HEK293T (cell line): ENCODE measurements at regions not wholly inside any gene's neighbourhood (a gene's known extent, or its start where the extent isn't known, plus 50 kb on each side); places are given as distances from the start of the nearest gene placed in this dataset.

Experiments
- CTCF ChIA-PET: fragments of 350-600 bp; formaldehyde crosslinking; extraction: SDS; loops from one replicate; lab custom pipeline; 2021; ENCODE audit warnings: antibody characterized with exemption, inconsistent platforms; lab: Yijun Ruan, JAX
- POLR2A ChIA-PET: fragments of 350-600 bp; formaldehyde crosslinking; extraction: SDS; loops from one replicate; lab custom pipeline; 2020; ENCODE audit warnings: antibody characterized with exemption, inconsistent platforms; lab: Yijun Ruan, JAX
- DNase-seq: peaks from one replicate; pipeline ENCODE4 v3.0.0; 2012; ENCODE audit warnings: mixed read lengths; ENCODE audit errors: extremely low spot score
- ARNT ChIP-seq: fragments of 450-650 bp; IDR thresholded peaks from 2 replicates; pipeline ENCODE4 v1.6.1; 2017; ENCODE audit warnings: mild to moderate bottlenecking
- BHLHE40 ChIP-seq: fragments of 450-650 bp; IDR thresholded peaks from 2 replicates; pipeline ENCODE4 v1.6.1; 2016; ENCODE audit warnings: mild to moderate bottlenecking, moderate library complexity, borderline replicate concordance
- CTBP1 ChIP-seq: fragments of 450-650 bp; IDR thresholded peaks from 2 replicates; pipeline ENCODE4 v1.6.1; 2016; ENCODE audit warnings: borderline replicate concordance
- ELF4 ChIP-seq: fragments of 450-650 bp; IDR thresholded peaks from 2 replicates; pipeline ENCODE4 v1.6.1; 2017; ENCODE audit warnings: antibody characterized with exemption
- FOXA1 ChIP-seq: fragments of 450-650 bp; IDR thresholded peaks from 2 replicates; pipeline ENCODE4 v1.6.1; 2016; ENCODE audit warnings: mild to moderate bottlenecking
- FOXK2 ChIP-seq: fragments of 450-650 bp; IDR thresholded peaks from 2 replicates; pipeline ENCODE4 v1.6.1; 2016; ENCODE audit warnings: mild to moderate bottlenecking
- FOXM1 ChIP-seq: fragments of 450-650 bp; IDR thresholded peaks from 2 replicates; pipeline ENCODE4 v1.6.1; 2017; ENCODE audit warnings: mild to moderate bottlenecking, borderline replicate concordance
- HDGF ChIP-seq: fragments of 450-650 bp; IDR thresholded peaks from 2 replicates; pipeline ENCODE4 v1.6.1; 2017; ENCODE audit warnings: antibody characterized with exemption, borderline replicate concordance
- L3MBTL2 ChIP-seq: fragments of 450-650 bp; conservative IDR thresholded peaks from 2 replicates; pipeline ENCODE4 v1.6.1; 2016; ENCODE audit warnings: mild to moderate bottlenecking
- LEF1 ChIP-seq: fragments of 450-650 bp; IDR thresholded peaks from 2 replicates; pipeline ENCODE4 v1.6.1; 2017; ENCODE audit warnings: mild to moderate bottlenecking, borderline replicate concordance
- NFRKB ChIP-seq: fragments of 450-650 bp; IDR thresholded peaks from 2 replicates; pipeline ENCODE4 v1.6.1; 2016; ENCODE audit warnings: mild to moderate bottlenecking, moderate library complexity
- SP1 ChIP-seq: fragments of 450-650 bp; IDR thresholded peaks from 2 replicates; pipeline ENCODE4 v1.6.1; 2017
- SUZ12 ChIP-seq: fragments of 450-650 bp; IDR thresholded peaks from 2 replicates; pipeline ENCODE4 v1.6.1; 2016; ENCODE audit warnings: mild to moderate bottlenecking
- TARDBP ChIP-seq: fragments of 450-650 bp; IDR thresholded peaks from 2 replicates; pipeline ENCODE4 v1.6.1; 2016
- ZNF384 ChIP-seq: fragments of 450-650 bp; IDR thresholded peaks from 2 replicates; pipeline ENCODE4 v1.6.1; 2016
- TF ChIP-seq, protein P1 (sequence below): fragments of 450-650 bp; IDR thresholded peaks from 2 replicates; pipeline ENCODE4 v1.6.1; 2016

DNA sequence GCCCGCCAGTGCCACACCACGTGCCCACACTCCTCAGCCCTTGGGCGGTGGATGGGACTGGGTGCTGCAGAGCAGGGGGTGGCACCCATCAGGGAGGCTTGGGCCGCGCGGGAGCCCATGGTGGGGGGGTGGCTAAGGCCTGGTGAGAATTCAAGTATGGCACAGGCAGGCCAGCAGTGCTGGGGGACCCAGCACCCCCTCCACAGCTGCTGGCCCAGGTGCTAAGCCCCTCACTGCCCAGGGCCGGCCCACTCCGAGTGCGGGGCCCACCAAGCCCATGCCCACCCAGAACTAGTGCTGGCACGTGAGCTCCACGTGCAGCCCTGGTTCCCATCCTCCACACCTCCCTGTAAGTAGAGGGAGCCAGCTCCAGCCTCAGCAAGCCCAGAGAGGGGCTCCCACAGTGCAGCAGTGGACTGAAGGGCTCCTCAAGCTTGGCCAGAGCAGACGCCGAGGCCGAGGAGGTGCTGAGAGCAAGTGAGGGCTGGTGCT lies 1091.1 kb upstream of the GJE1 start:
- POLR2A ChIA-PET, result no interaction called here
- no peak for DNase-seq
- CTCF ChIA-PET, result no interaction called here
- TF ChIP-seq HDGF (no peak), FOXA1 (no peak), L3MBTL2 (no peak), ARNT (no peak), FOXM1 (no peak), CTBP1 (no peak), SP1 (no peak), LEF1 (no peak), NFRKB (no peak), SUZ12 (no peak), FOXK2 (no peak), BHLHE40 (no peak), ELF4 (no peak), ZNF384 (no peak), TARDBP (no peak)
- TF ChIP-seq, protein P1, sequence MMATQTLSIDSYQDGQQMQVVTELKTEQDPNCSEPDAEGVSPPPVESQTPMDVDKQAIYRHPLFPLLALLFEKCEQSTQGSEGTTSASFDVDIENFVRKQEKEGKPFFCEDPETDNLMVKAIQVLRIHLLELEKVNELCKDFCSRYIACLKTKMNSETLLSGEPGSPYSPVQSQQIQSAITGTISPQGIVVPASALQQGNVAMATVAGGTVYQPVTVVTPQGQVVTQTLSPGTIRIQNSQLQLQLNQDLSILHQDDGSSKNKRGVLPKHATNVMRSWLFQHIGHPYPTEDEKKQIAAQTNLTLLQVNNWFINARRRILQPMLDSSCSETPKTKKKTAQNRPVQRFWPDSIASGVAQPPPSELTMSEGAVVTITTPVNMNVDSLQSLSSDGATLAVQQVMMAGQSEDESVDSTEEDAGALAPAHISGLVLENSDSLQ, result no peak

DNA sequence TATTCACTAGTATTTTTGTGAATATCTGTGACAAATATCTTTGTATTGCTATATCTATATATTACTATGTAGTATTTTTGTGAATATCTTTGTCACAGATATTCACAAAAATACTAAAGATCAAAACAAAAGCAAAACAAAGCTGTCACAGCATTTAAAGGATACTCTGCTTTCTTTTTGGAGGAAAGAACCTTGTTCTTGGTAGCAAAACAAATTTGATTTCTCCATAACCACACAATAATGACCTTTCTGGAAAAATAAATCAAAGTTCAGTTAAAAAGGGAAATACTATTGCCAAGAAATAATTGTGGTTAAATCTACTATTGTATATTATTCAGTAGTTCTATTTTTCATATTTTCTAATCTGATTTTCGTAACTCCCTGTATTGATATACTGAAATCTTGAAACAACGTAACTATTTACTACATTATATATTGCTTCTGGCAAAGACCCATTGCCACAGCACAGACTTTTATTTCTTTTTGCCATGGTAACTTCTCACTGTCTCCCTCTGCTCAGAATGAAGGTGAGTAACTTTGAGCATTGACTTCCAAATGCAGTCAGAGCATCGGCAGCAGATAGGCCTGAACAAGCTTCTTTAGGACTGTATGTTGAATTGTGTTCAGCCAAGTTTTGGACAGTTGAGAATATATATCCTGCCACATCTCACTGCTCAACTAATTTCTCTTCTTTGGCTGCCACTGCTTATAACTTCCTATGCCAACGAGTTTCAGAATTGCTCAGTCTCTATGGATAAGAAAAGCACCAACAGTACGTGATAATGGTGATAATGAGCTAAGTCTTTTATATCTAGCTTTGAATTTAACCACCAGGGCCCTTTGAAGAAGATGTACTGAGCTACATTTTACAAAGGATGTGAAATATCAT lies 1097.2 kb upstream of the GJE1 start:
- no peak for TF ChIP-seq L3MBTL2
- TF ChIP-seq SUZ12, result no peak
- TF ChIP-seq HDGF, result no peak
- no peak for TF ChIP-seq FOXK2
- no peak for TF ChIP-seq FOXA1
- TF ChIP-seq TARDBP, result no peak
- TF ChIP-seq ZNF384, result no peak
- no peak for TF ChIP-seq FOXM1
- no peak for TF ChIP-seq SP1
- TF ChIP-seq NFRKB, result no peak
- POLR2A ChIA-PET, result no interaction called here
- CTCF ChIA-PET, result no interaction called here
- no peak for DNase-seq

DNA sequence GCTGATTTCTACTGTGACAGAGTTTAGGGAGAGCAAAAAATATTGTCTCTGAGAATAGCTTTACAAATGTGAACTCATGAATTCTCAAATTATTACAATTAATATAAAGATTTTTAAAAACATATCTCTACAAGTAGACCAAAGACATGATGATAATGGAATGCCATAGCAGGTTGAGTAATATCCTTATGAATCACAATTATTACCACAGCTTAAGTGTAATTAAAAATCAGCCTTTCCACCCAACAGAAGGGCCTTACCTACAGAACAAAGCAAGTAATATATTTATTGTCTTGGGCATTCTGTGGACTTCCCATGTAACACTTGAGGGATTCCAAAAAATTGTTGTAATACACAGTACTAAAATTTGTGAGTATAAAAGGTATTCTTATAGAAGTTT lies 1099.6 kb upstream of the GJE1 start:
- no peak for TF ChIP-seq HDGF
- TF ChIP-seq TARDBP, result no peak
- TF ChIP-seq NFRKB, result no peak
- TF ChIP-seq SUZ12, result no peak
- no peak for TF ChIP-seq L3MBTL2
- no peak for TF ChIP-seq FOXM1
- no peak for TF ChIP-seq FOXA1
- no peak for TF ChIP-seq ZNF384
- TF ChIP-seq ELF4, result no peak
- TF ChIP-seq LEF1, result no peak
- TF ChIP-seq, protein P1, result no peak
- no peak for TF ChIP-seq ARNT
- no peak for TF ChIP-seq BHLHE40
- TF ChIP-seq SP1, result no peak
- TF ChIP-seq CTBP1, result no peak
- no peak for TF ChIP-seq FOXK2
- CTCF ChIA-PET, result no interaction called here
- DNase-seq, result no peak
- POLR2A ChIA-PET, result no interaction called here

DNA sequence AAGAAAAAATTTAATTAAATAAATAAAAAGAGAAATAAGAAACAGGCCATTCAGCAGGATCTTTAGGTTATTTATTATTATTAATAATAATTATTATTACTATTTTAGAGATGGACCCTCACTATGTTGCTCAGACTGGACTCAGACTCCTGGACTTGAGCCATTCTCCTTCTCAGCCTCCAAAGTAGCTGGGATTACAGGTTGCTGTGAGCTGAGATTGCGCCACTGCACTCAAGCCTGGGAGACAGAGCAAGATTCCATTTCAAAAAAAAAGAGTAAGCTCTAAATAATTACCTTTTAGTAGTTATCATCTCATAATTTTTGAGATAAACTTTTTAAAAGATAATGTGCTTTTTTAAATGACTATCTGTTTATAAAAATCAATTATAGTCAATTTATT lies 1102.8 kb upstream of the GJE1 start:
- DNase-seq, result no peak
- TF ChIP-seq L3MBTL2 (no peak), ZNF384 (no peak), CTBP1 (no peak), NFRKB (no peak), SUZ12 (no peak), ELF4 (no peak), TARDBP (no peak), ARNT (no peak), FOXM1 (no peak), SP1 (no peak), FOXK2 (no peak), HDGF (no peak), LEF1 (no peak), FOXA1 (no peak), BHLHE40 (no peak)
- TF ChIP-seq, protein P1, result no peak
- ChIA-PET POLR2A (no interaction called here), CTCF (no interaction called here)

DNA sequence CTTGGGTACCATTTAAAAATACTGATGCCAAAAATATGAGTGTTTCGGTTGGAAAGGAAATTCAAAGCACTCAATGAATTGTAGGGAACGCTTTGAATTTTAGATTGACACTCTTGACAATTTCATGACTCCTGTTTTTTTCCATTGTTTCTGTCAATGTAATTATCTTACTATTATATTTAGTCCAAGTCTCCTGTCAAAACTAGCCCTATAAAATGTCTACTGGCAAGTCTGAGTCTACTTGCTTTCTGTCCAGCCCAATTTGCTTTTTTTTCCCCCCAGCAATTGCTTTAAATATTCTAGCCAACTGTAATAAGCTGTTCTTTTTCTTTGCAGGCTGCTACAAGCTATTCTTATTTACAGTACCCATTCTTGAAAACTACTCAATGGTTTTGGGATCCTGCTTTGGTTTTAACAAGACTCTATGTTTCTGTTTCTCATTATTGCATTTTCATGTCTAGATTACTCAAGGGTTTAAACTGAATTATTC lies 1103.9 kb upstream of the GJE1 start:
- no peak for DNase-seq

More for the DNA sequence above, 1103.9 kb upstream of the GJE1 start:
- no peak for TF ChIP-seq NFRKB
- TF ChIP-seq ZNF384, result no peak
- no peak for TF ChIP-seq CTBP1
- no peak for TF ChIP-seq ARNT
- no peak for TF ChIP-seq TARDBP
- no peak for TF ChIP-seq HDGF
- TF ChIP-seq LEF1, result no peak
- no peak for TF ChIP-seq SUZ12
- no peak for TF ChIP-seq BHLHE40
- CTCF ChIA-PET, result interaction anchor here (0.6 kb wide), 1 partner anchor 141 kb away, joined by 3 read pairs; no protein-coding TSS in a partner anchor
- POLR2A ChIA-PET, result no interaction called here
